Hematopoietic multipotent progenitor cell treated with erythropoietin and hydrocortisone succinate and interleukin-3 and kit ligand, for 15 days (in vitro differentiated cells): ENCODE measurements at regions not wholly inside any gene's neighbourhood (a gene's known extent, or its start where the extent isn't known, plus 50 kb on each side); places are given as distances from the start of the nearest gene placed in this dataset.

Source experiments
- DNase-seq: peaks from one replicate; pipeline ENCODE4 v3.0.0-alpha.2; 2015; ENCODE audit warnings: low spot score

GRCh38 chr2:2926009-2926857 lies 451.4 kb downstream of the EIPR1 start:
- DNase-seq, result no peak

GRCh38 chr2:2922156-2922555 lies 455.5 kb downstream of the EIPR1 start:
- no peak for DNase-seq

GRCh38 chr2:2921011-2921720 lies 456.5 kb downstream of the EIPR1 start:
- DNase-seq, result no peak

GRCh38 chr2:2919574-2920365 lies 457.8 kb downstream of the EIPR1 start:
- DNase-seq, result no peak

GRCh38 chr2:2919026-2919425 lies 458.6 kb downstream of the EIPR1 start:
- no peak for DNase-seq

GRCh38 chr2:2916621-2917020 lies 461.0 kb downstream of the EIPR1 start:
- DNase-seq, result no peak

GRCh38 chr2:2914252-2914651 lies 463.4 kb downstream of the EIPR1 start:
- no peak for DNase-seq

- no peak for DNase-seq
Observed at GRCh38 chr2:2913601-2914120, 464.0 kb downstream of the EIPR1 start.

GRCh38 chr2:2912731-2913130 lies 464.9 kb downstream of the EIPR1 start:
- DNase-seq, result no peak

- no peak for DNase-seq
Observed at GRCh38 chr2:2912293-2912692, 465.3 kb downstream of the EIPR1 start.

GRCh38 chr2:2910259-2910658 lies 467.4 kb downstream of the EIPR1 start:
- no peak for DNase-seq

- DNase-seq, result no peak
Observed at GRCh38 chr2:2909086-2910035, 468.3 kb downstream of the EIPR1 start.

GRCh38 chr2:2906091-2906490 lies 471.5 kb downstream of the EIPR1 start:
- no peak for DNase-seq

GRCh38 chr2:2904721-2905350 lies 472.8 kb downstream of the EIPR1 start:
- no peak for DNase-seq

GRCh38 chr2:2902547-2903281 lies 474.9 kb downstream of the EIPR1 start:
- DNase-seq, result no peak

- DNase-seq, result no peak
Observed at GRCh38 chr2:2901384-2902345, 476.0 kb downstream of the EIPR1 start.

GRCh38 chr2:2899826-2900225 lies 477.8 kb downstream of the EIPR1 start:
- no peak for DNase-seq

GRCh38 chr2:2898744-2899143 lies 478.9 kb downstream of the EIPR1 start:
- no peak for DNase-seq

- no peak for DNase-seq
Observed at GRCh38 chr2:2896643-2897042, 481.0 kb downstream of the EIPR1 start.
